NCI-H524 (cell line): ENCODE measurements at regions not wholly inside any gene's neighbourhood (a gene's known extent, or its start where the extent isn't known, plus 50 kb on each side); places are given as distances from the start of the nearest gene placed in this dataset.

Source experiments
- DNase-seq, 2 experiments: peaks; one replicate each; lab custom pipeline; 2025; lab: John Stamatoyannopoulos, UW

GRCh38 chr4:166274136-166274761, 401.2 kb downstream of the TLL1 start:
- no peak for DNase-seq

- no peak for DNase-seq
Measured at GRCh38 chr4:166274775-166275174, 401.7 kb downstream of the TLL1 start.

- no peak for DNase-seq
Measured at GRCh38 chr4:166277401-166277800, 404.4 kb downstream of the TLL1 start.

- DNase-seq = no peak
Measured at GRCh38 chr4:166277853-166278252, 404.8 kb downstream of the TLL1 start.

GRCh38 chr4:166279261-166279660, 406.2 kb downstream of the TLL1 start:
- DNase-seq = no peak

- DNase-seq = no peak
Measured at GRCh38 chr4:166280642-166281041, 407.6 kb downstream of the TLL1 start.

- no peak for DNase-seq
Measured at GRCh38 chr4:166282081-166282770, 409.2 kb downstream of the TLL1 start.

- no peak for DNase-seq
Measured at GRCh38 chr4:166284221-166284620, 411.2 kb downstream of the TLL1 start.

- no peak for DNase-seq
Measured at GRCh38 chr4:166290426-166290825, 417.4 kb downstream of the TLL1 start.

GRCh38 chr4:166293556-166293955, 420.5 kb downstream of the TLL1 start:
- no peak for DNase-seq

- DNase-seq = no peak
Measured at GRCh38 chr4:166301266-166301665, 428.2 kb downstream of the TLL1 start.

GRCh38 chr4:166308647-166309046, 435.6 kb downstream of the TLL1 start:
- DNase-seq = peak; percentile 34 to 52

- DNase-seq = no peak
Measured at GRCh38 chr4:166309286-166309685, 436.2 kb downstream of the TLL1 start.

- DNase-seq = no peak
Measured at GRCh38 chr4:166311169-166311568, 438.1 kb downstream of the TLL1 start.

GRCh38 chr4:166312166-166312565, 439.1 kb downstream of the TLL1 start:
- no peak for DNase-seq

GRCh38 chr4:166314902-166315301, 441.9 kb downstream of the TLL1 start:
- no peak for DNase-seq

GRCh38 chr4:166315721-166316467, 442.9 kb downstream of the TLL1 start:
- DNase-seq = peak in 1 of 2 experiments; percentile 19

- no peak for DNase-seq
Measured at GRCh38 chr4:166318810-166319525, 445.9 kb downstream of the TLL1 start.

- DNase-seq = no peak
Measured at GRCh38 chr4:166323250-166323649, 450.2 kb downstream of the TLL1 start.

- DNase-seq = peak; percentile 6 to 8
Measured at GRCh38 chr4:166324321-166324720, 451.3 kb downstream of the TLL1 start.

- no peak for DNase-seq
Measured at GRCh38 chr4:166335256-166335938, 462.4 kb downstream of the TLL1 start.

GRCh38 chr4:166341992-166342391, 469.0 kb downstream of the TLL1 start:
- DNase-seq = no peak
